ENCODE measurements at regions not wholly inside any gene's neighbourhood (a gene's known extent, or its start where the extent isn't known, plus 50 kb on each side); places are given as distances from the start of the nearest gene placed in this dataset.

GRCh38 chr2:118645876-118646275 lies 201.6 kb downstream of the EN1 start:
- H3K79me1 ChIP-seq (replicated peaks; ENCODE audit: low read length, poor library complexity, severe bottlenecking) = no peaks in the 10 kb centered on the region
- H2AFZ ChIP-seq (ENCODE audit: low read depth, low read length) = no peak overlapping the region
- no peak overlapping the region for H2BK120ac ChIP-seq (ENCODE audit: low read depth, low read length)
- H3K36me3 ChIP-seq (ENCODE audit: control insufficient read depth in 1 of 2, insufficient read depth in 2 of 2, low read depth in 1 of 2, low read length in 2 of 2) = no peaks in the 10 kb centered on the region
- no peak overlapping the region for H3K4me3 ChIP-seq (ENCODE audit: insufficient read depth in 1 of 2, low read depth in 1 of 2, low read length in 2 of 2)
- H2BK15ac ChIP-seq (ENCODE audit: low read depth, poor library complexity, severe bottlenecking) = no peak overlapping the region
- no peak overlapping the region for H3K9ac ChIP-seq (ENCODE audit: low read length)
- no peak for DNase-seq
- no peak overlapping the region for H2BK12ac ChIP-seq (ENCODE audit: low read length in 2 of 2)
- peaks cover 12% of the 10 kb centered on the region for H3K9me3 ChIP-seq (ENCODE audit: control insufficient read depth, low read length)
- no peaks in the 10 kb centered on the region for H3K27me3 ChIP-seq (ENCODE audit: control insufficient read depth in 1 of 2, insufficient read depth in 1 of 2, low read length in 2 of 2)
- no peak overlapping the region for H3K27ac ChIP-seq (ENCODE audit: low read length, poor library complexity, severe bottlenecking)
- H3K18ac ChIP-seq (ENCODE audit: low read depth in 1 of 2, low read length in 2 of 2) = no peak overlapping the region
- H4K8ac ChIP-seq (ENCODE audit: low read length) = no peak overlapping the region
- no peak overlapping the region for H3K23ac ChIP-seq (ENCODE audit: low read length in 2 of 2)
- no peak overlapping the region for H4K91ac ChIP-seq (ENCODE audit: low read length)
- H3K4me2 ChIP-seq (ENCODE audit: low read length, poor library complexity, severe bottlenecking) = no peak overlapping the region
- H3K14ac ChIP-seq (ENCODE audit: low read length in 2 of 2) = no peak overlapping the region
- H3K4me1 ChIP-seq (ENCODE audit: control insufficient read depth, insufficient read depth, low read depth, low read length) = no peaks in the 10 kb centered on the region
- peak overlapping the region; percentile 31 for H2BK5ac ChIP-seq (ENCODE audit: low read depth, low read length, poor library complexity, severe bottlenecking)
- H3K4ac ChIP-seq (ENCODE audit: low read depth in 1 of 2, low read length in 2 of 2) = no peak overlapping the region
- no peak overlapping the region for H2AK5ac ChIP-seq (ENCODE audit: low read length, severe bottlenecking)
- 48% methylated on average over 7 of the region's 7 CpGs for WGBS

DNA sequence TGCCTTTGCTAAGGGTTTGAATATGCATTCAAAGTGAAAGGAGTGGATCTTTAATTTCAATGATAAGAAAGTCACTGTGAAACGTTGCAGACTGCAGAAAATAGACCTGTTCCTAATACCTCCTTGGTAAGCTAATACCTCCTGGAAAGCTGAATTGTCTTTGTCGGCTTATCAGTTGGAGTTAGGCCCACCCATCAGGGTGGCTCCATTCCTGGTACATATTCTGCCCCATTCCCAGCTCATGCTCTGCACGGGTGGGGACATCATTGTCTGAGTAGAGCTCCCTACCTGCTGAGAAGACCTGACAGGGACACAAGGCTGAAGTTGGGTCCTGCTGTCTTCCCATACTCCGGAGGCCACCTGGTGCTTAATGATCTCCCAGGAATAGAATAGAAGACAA lies 203.3 kb downstream of the EN1 start:
- Histone ChIP-seq H2BK120ac (ENCODE audit: low read depth, low read length) (no peak overlapping the region), H3K4me3 (ENCODE audit: insufficient read depth in 1 of 2, low read depth in 1 of 2, low read length in 2 of 2) (no peak overlapping the region), H3K4ac (ENCODE audit: low read depth in 1 of 2, low read length in 2 of 2) (no peak overlapping the region), H3K14ac (ENCODE audit: low read length in 2 of 2) (no peak overlapping the region), H3K9me3 (ENCODE audit: control insufficient read depth, low read length) (no peaks in the 10 kb centered on the region), H3K4me1 (ENCODE audit: control insufficient read depth, insufficient read depth, low read depth, low read length) (no peaks in the 10 kb centered on the region), H3K18ac (ENCODE audit: low read depth in 1 of 2, low read length in 2 of 2) (no peak overlapping the region), H4K91ac (ENCODE audit: low read length) (no peak overlapping the region), H4K8ac (ENCODE audit: low read length) (no peak overlapping the region), H2BK12ac (ENCODE audit: low read length in 2 of 2) (no peak overlapping the region), H2BK15ac (ENCODE audit: low read depth, poor library complexity, severe bottlenecking) (no peak overlapping the region), H2BK5ac (ENCODE audit: low read depth, low read length, poor library complexity, severe bottlenecking) (no peak overlapping the region), H3K27ac (ENCODE audit: low read length, poor library complexity, severe bottlenecking) (no peak overlapping the region), H3K79me1 (replicated peaks; ENCODE audit: low read length, poor library complexity, severe bottlenecking) (no peaks in the 10 kb centered on the region), H2AFZ (ENCODE audit: low read depth, low read length) (no peak overlapping the region), H3K27me3 (ENCODE audit: control insufficient read depth in 1 of 2, insufficient read depth in 1 of 2, low read length in 2 of 2) (no peaks in the 10 kb centered on the region), H3K23ac (ENCODE audit: low read length in 2 of 2) (no peak overlapping the region), H3K9ac (ENCODE audit: low read length) (no peak overlapping the region), H2AK5ac (ENCODE audit: low read length, severe bottlenecking) (no peak overlapping the region), H3K4me2 (ENCODE audit: low read length, poor library complexity, severe bottlenecking) (no peak overlapping the region), H3K36me3 (ENCODE audit: control insufficient read depth in 1 of 2, insufficient read depth in 2 of 2, low read depth in 1 of 2, low read length in 2 of 2) (no peaks in the 10 kb centered on the region)
- no peak for DNase-seq
- 30% methylated on average over 4 of the region's 4 CpGs for WGBS

DNA sequence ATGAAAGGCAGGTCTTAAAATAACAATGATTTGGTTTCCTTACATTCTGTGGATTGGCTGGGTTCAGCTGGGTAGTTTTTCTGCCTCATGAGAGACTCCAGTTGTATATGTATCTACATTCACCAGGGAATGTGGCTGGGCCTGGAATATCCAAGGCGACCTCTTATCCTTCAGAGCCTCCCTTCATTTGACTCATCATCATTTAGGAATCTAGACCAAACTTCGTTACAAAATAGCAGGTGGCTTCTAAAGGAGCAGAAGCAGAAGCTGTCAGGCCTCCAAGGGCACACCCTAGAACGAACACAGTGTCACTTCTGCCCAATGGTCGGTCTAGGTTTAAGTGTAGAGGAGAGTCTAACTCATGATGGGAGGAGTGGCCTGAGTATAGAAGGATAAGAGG lies 204.2 kb downstream of the EN1 start:
- no peak overlapping the region for H3K4ac ChIP-seq (ENCODE audit: low read depth in 1 of 2, low read length in 2 of 2)
- no peak overlapping the region for H2BK5ac ChIP-seq (ENCODE audit: low read depth, low read length, poor library complexity, severe bottlenecking)
- H3K27me3 ChIP-seq (ENCODE audit: control insufficient read depth in 1 of 2, insufficient read depth in 1 of 2, low read length in 2 of 2) = no peaks in the 10 kb centered on the region
- no peaks in the 10 kb centered on the region for H3K4me1 ChIP-seq (ENCODE audit: control insufficient read depth, insufficient read depth, low read depth, low read length)
- no peak overlapping the region for H2BK15ac ChIP-seq (ENCODE audit: low read depth, poor library complexity, severe bottlenecking)
- H3K79me1 ChIP-seq (replicated peaks; ENCODE audit: low read length, poor library complexity, severe bottlenecking) = no peaks in the 10 kb centered on the region
- no peak overlapping the region for H3K4me3 ChIP-seq (ENCODE audit: insufficient read depth in 1 of 2, low read depth in 1 of 2, low read length in 2 of 2)
- H3K27ac ChIP-seq (ENCODE audit: low read length, poor library complexity, severe bottlenecking) = no peak overlapping the region
- whole genome bisulfite sequencing = 46% methylated on average over 3 of the region's 4 CpGs
- no peak overlapping the region for H2AK5ac ChIP-seq (ENCODE audit: low read length, severe bottlenecking)
- no peak overlapping the region for H3K9ac ChIP-seq (ENCODE audit: low read length)
- no peak overlapping the region for H3K14ac ChIP-seq (ENCODE audit: low read length in 2 of 2)
- H3K36me3 ChIP-seq (ENCODE audit: control insufficient read depth in 1 of 2, insufficient read depth in 2 of 2, low read depth in 1 of 2, low read length in 2 of 2) = no peaks in the 10 kb centered on the region
- H4K8ac ChIP-seq (ENCODE audit: low read length) = no peak overlapping the region
- H3K9me3 ChIP-seq (ENCODE audit: control insufficient read depth, low read length) = no peaks in the 10 kb centered on the region
- no peak for DNase-seq
- no peak overlapping the region for H2BK120ac ChIP-seq (ENCODE audit: low read depth, low read length)
- H2AFZ ChIP-seq (ENCODE audit: low read depth, low read length) = no peak overlapping the region
- H2BK12ac ChIP-seq (ENCODE audit: low read length in 2 of 2) = no peak overlapping the region
- no peak overlapping the region for H3K18ac ChIP-seq (ENCODE audit: low read depth in 1 of 2, low read length in 2 of 2)
- no peak overlapping the region for H3K4me2 ChIP-seq (ENCODE audit: low read length, poor library complexity, severe bottlenecking)
- no peak overlapping the region for H3K23ac ChIP-seq (ENCODE audit: low read length in 2 of 2)
- H4K91ac ChIP-seq (ENCODE audit: low read length) = no peak overlapping the region

DNA sequence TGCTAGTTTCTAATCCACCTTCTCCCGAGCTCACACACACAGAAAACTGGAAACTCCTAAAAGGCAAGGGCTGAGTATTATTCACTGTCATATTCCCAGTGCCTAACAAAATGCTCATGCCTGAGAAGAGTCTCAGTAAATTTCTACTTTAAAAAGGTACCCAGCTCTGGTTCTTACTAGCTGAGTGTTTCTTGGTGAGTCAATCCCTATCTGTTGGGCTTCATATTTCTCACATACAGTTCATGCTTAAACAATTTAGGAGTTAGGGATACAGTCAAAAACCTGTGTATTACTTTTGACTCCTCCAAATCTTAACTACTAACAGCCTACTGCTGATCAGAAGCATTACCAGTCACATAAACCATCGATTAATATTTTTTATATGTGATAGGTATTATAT lies 204.9 kb downstream of the EN1 start:
- Histone ChIP-seq H3K4me1 (ENCODE audit: control insufficient read depth, insufficient read depth, low read depth, low read length) (no peaks in the 10 kb centered on the region), H3K23ac (ENCODE audit: low read length in 2 of 2) (no peak overlapping the region), H3K27ac (ENCODE audit: low read length, poor library complexity, severe bottlenecking) (no peak overlapping the region), H3K4me2 (ENCODE audit: low read length, poor library complexity, severe bottlenecking) (no peak overlapping the region), H3K36me3 (ENCODE audit: control insufficient read depth in 1 of 2, insufficient read depth in 2 of 2, low read depth in 1 of 2, low read length in 2 of 2) (no peaks in the 10 kb centered on the region), H3K18ac (ENCODE audit: low read depth in 1 of 2, low read length in 2 of 2) (no peak overlapping the region), H2AK5ac (ENCODE audit: low read length, severe bottlenecking) (no peak overlapping the region), H2BK5ac (ENCODE audit: low read depth, low read length, poor library complexity, severe bottlenecking) (no peak overlapping the region), H2AFZ (ENCODE audit: low read depth, low read length) (no peak overlapping the region), H3K79me1 (replicated peaks; ENCODE audit: low read length, poor library complexity, severe bottlenecking) (no peaks in the 10 kb centered on the region), H3K4ac (ENCODE audit: low read depth in 1 of 2, low read length in 2 of 2) (no peak overlapping the region), H2BK120ac (ENCODE audit: low read depth, low read length) (no peak overlapping the region), H3K9me3 (ENCODE audit: control insufficient read depth, low read length) (no peaks in the 10 kb centered on the region), H3K27me3 (ENCODE audit: control insufficient read depth in 1 of 2, insufficient read depth in 1 of 2, low read length in 2 of 2) (no peaks in the 10 kb centered on the region), H4K8ac (ENCODE audit: low read length) (no peak overlapping the region), H2BK12ac (ENCODE audit: low read length in 2 of 2) (no peak overlapping the region), H3K4me3 (ENCODE audit: insufficient read depth in 1 of 2, low read depth in 1 of 2, low read length in 2 of 2) (no peak overlapping the region), H2BK15ac (ENCODE audit: low read depth, poor library complexity, severe bottlenecking) (no peak overlapping the region), H3K14ac (ENCODE audit: low read length in 2 of 2) (no peak overlapping the region), H3K9ac (ENCODE audit: low read length) (no peak overlapping the region), H4K91ac (ENCODE audit: low read length) (no peak overlapping the region)
- DNase-seq = no peak
- WGBS = 0% methylated on average over 1 of the region's 2 CpGs
